Adrenal gland (tissue), 9 donors: ENCODE measurements at regions not wholly inside any gene's neighbourhood (a gene's known extent, or its start where the extent isn't known, plus 50 kb on each side); places are given as distances from the start of the nearest gene placed in this dataset.
"Not testable (repeated sequence)": the region's sequence is repeated elsewhere in the genome, so short reads cannot be mapped to it uniquely, and the experiment has no call there.

ENCODE experiments used
- DNase-seq, 7 donors: peaks; one replicate each; pipeline ENCODE4 v3.0.0-alpha.2; 2019 to 2020
- H3K27ac ChIP-seq, 5 donors: fragments of 200-600 bp; sonication (generic) in 4 of 5; 1 replicate in 3 of 5; 2 replicates in 2 of 5; pipeline versions ENCODE4 v1.5.1 to v1.8.0; 2016 to 2020; ENCODE audit warnings: mild to moderate bottlenecking in 1 of 5
- H3K27me3 ChIP-seq: fragments of 200-600 bp; 2 replicates; pipeline ENCODE4 v1.8.0; 2021
- H3K36me3 ChIP-seq, 2 donors: fragments of 200-600 bp; replicated peaks in 1 of 2; 1 replicate in 1 of 2; 2 replicates in 1 of 2; pipeline versions ENCODE4 v1.5.1 to v1.8.0; 2018 to 2022
- H3K4me1 ChIP-seq, 2 donors: fragments of 200-600 bp; replicated peaks in 1 of 2; 1 replicate in 1 of 2; 2 replicates in 1 of 2; pipeline versions ENCODE4 v1.5.1 to v1.8.0; 2018 to 2021
- H3K4me3 ChIP-seq, 4 donors: fragments of 200-600 bp; sonication (generic) in 3 of 4; one replicate each; pipeline ENCODE4 v1.5.1; 2016 to 2018
- H3K9me3 ChIP-seq, 3 donors: fragments of 200-600 bp; sonication (generic) in 1 of 3; replicated peaks in 1 of 3; 1 replicate in 2 of 3; 2 replicates in 1 of 3; pipeline versions ENCODE4 v1.5.1 to v1.8.0; 2016 to 2021
- POLR2A ChIP-seq, 2 donors: fragments of 450-650 bp; IDR thresholded peaks; one replicate each; pipeline ENCODE4 v1.6.1; 2017; ENCODE audit warnings: antibody characterized with exemption in 2 of 2, mild to moderate bottlenecking in 2 of 2, moderate library complexity in 1 of 2
- WGBS, 4 donors: extraction: QIAGEN DNeasy Blood & Tissue Kit in 2 of 4; methylation state at CpG; one replicate each; pipeline versions ENCODE4 v1.1.5 to v1.1.7; 2013 to 2017; 5-methylcytosine and 5-hydroxymethylcytosine counted together
- intact Hi-C, 2 donors: fragments of 100-400 bp; cut with DNase I; formaldehyde crosslinking; loops; one replicate each; pipeline versions ENCODE4 v1.14.1 to v1.15.0; 2022 to 2023
- TF ChIP-seq, protein P1 (sequence below), 6 experiments: fragments of 450-650 bp in 4 of 6; fragments of 200-600 bp in 2 of 6; sonication (generic) in 1 of 6; IDR thresholded peaks; 1 replicate in 5 of 6; 2 replicates in 1 of 6; pipeline versions ENCODE4 v1.5.1 to v1.8.0; 2016 to 2021; ENCODE audit warnings: antibody characterized with exemption in 6 of 6, mild to moderate bottlenecking in 2 of 6, moderate library complexity in 1 of 6
- donor health status: healthy with polysubstance abuse.
- donor health status: Bipolar disorder and iron deficiency.
- donor health status: DM: yes; HTN: yes; CAD: no.
- donor health status: DM: no; HTN: no; CAD: no.
- donor health status: DM: no; HTN: no; CAD: no.

DNA sequence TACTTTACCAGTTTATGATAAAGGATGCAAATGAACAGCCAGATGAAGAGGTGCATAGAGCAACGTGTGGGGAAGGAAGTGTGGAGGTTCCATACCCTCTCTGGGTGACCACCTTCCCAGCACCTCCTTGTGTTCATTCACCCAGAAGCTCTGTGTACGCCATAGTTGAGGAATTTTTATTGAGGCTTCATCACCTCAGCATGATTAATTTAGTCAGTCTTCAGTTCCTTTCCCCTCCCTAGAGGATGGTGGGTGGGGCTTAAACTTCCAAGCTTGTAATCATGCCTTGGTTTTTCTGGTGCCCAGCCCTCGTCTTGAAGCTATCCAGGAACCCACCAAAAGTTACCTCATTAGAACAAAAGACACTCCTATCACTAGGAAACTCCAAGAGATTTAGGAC, 162.7 kb downstream of the PLCE1 start:
- TF ChIP-seq POLR2A (IDR thresholded peaks at IDR 0.05): no peak
- TF ChIP-seq, protein P1, sequence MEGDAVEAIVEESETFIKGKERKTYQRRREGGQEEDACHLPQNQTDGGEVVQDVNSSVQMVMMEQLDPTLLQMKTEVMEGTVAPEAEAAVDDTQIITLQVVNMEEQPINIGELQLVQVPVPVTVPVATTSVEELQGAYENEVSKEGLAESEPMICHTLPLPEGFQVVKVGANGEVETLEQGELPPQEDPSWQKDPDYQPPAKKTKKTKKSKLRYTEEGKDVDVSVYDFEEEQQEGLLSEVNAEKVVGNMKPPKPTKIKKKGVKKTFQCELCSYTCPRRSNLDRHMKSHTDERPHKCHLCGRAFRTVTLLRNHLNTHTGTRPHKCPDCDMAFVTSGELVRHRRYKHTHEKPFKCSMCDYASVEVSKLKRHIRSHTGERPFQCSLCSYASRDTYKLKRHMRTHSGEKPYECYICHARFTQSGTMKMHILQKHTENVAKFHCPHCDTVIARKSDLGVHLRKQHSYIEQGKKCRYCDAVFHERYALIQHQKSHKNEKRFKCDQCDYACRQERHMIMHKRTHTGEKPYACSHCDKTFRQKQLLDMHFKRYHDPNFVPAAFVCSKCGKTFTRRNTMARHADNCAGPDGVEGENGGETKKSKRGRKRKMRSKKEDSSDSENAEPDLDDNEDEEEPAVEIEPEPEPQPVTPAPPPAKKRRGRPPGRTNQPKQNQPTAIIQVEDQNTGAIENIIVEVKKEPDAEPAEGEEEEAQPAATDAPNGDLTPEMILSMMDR (IDR thresholded peaks at IDR 0.05): no peak
- Histone ChIP-seq H3K27me3 (no peaks in the 10 kb centered on the region), H3K4me3 (no peak overlapping the region), H3K36me3 (no peaks in the 10 kb centered on the region), H3K4me1 (no peaks in the 10 kb centered on the region), H3K9me3 (no peaks in the 10 kb centered on the region), H3K27ac (no peak overlapping the region)
- DNase-seq: no peak
- 67 to 87% (median 84%) methylated on average over 3 of the region's 3 CpGs for WGBS, 4 donors
- intact Hi-C loops: no loop called here

- H3K9me3 ChIP-seq, H3K4me1 ChIP-seq, H3K27me3 ChIP-seq, H3K27ac ChIP-seq, H3K4me3 ChIP-seq, DNase-seq, intact Hi-C loops, H3K36me3 ChIP-seq: not testable (repeated sequence)
- WGBS, 4 donors: 77 to 89% (median 84%) methylated on average over 8 to 12 of the region's 12 CpGs
Observed at GRCh38 chr10:94165158-94165611, 171.5 kb downstream of the PLCE1 start.

GRCh38 chr10:94172332-94172731, 178.6 kb downstream of the PLCE1 start:
- H3K4me3 ChIP-seq: no peak overlapping the region
- no peaks in the 10 kb centered on the region for H3K9me3 ChIP-seq
- H3K27me3 ChIP-seq: no peaks in the 10 kb centered on the region
- no peaks in the 10 kb centered on the region for H3K36me3 ChIP-seq
- DNase-seq: no peak
- H3K4me1 ChIP-seq: peaks cover 0 to 16% of the 10 kb centered on the region in 2 donors
- 80 to 95% (median 87%) methylated on average over 2 of the region's 2 CpGs for WGBS, 4 donors
- no peak overlapping the region for H3K27ac ChIP-seq
- TF ChIP-seq, protein P1 (IDR thresholded peaks at IDR 0.05): no peak
- TF ChIP-seq POLR2A (IDR thresholded peaks at IDR 0.05): no peak
- intact Hi-C loops: no loop called here

GRCh38 chr10:94173594-94173993, 179.9 kb downstream of the PLCE1 start:
- 45 to 53% (median 47%) methylated on average over 3 of the region's 3 CpGs for WGBS, 4 donors
- DNase-seq: no peak
- H3K36me3 ChIP-seq: no peaks in the 10 kb centered on the region
- TF ChIP-seq, protein P1 (IDR thresholded peaks at IDR 0.05): no peak
- TF ChIP-seq POLR2A (IDR thresholded peaks at IDR 0.05): no peak
- H3K9me3 ChIP-seq: no peaks in the 10 kb centered on the region
- peaks cover 0 to 16% of the 10 kb centered on the region in 2 donors for H3K4me1 ChIP-seq
- intact Hi-C loops: no loop called here
- H3K27me3 ChIP-seq: no peaks in the 10 kb centered on the region
- H3K27ac ChIP-seq: no peak overlapping the region
- no peak overlapping the region for H3K4me3 ChIP-seq

- no peaks in the 10 kb centered on the region for H3K27me3 ChIP-seq
- no peaks in the 10 kb centered on the region for H3K9me3 ChIP-seq
- H3K4me1 ChIP-seq: peaks cover 0 to 16% of the 10 kb centered on the region in 2 donors
- no peaks in the 10 kb centered on the region for H3K36me3 ChIP-seq
- DNase-seq: no peak
- H3K27ac ChIP-seq: no peak overlapping the region
- H3K4me3 ChIP-seq: no peak overlapping the region
- intact Hi-C loops: no loop called here
- TF ChIP-seq POLR2A (IDR thresholded peaks at IDR 0.05): no peak
- TF ChIP-seq, protein P1 (IDR thresholded peaks at IDR 0.05): no peak
Observed at GRCh38 chr10:94174838-94175237, 181.1 kb downstream of the PLCE1 start.
